HG03108 (cell line): ENCODE measurements at regions not wholly inside any gene's neighbourhood (a gene's known extent, or its start where the extent isn't known, plus 50 kb on each side); places are given as distances from the start of the nearest gene placed in this dataset.
"Not testable (repeated sequence)": the region's sequence is repeated elsewhere in the genome, so short reads cannot be mapped to it uniquely, and the experiment has no call there.

Source experiments
- ATAC-seq: cut with Tn5 transposase; IDR thresholded peaks from one replicate; pipeline ENCODE4 v1.9.1; 2021; ENCODE audit warnings: moderate library complexity; ENCODE audit not compliant: unreplicated experiment

DNA sequence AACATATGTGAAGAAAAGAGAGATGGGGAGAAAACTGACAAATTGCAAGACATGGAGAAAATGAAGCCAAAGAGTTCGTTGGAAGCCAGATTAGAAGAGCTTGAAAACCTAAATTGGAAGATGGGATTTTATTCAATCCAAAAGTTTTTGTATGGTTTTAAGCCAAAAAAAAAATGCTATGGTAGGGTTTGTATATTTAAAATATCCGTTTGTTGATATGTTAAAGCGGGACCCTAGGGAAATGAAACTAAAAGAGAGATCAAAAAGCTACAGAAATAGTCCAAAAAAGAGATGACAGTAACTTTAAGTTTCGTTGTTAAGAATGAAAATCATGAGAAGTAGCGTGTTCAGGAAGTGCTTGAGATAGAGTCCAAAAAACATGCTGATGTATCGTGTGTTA lies 617.7 kb upstream of the ADGRL2 start:
- ATAC-seq = no peak

DNA sequence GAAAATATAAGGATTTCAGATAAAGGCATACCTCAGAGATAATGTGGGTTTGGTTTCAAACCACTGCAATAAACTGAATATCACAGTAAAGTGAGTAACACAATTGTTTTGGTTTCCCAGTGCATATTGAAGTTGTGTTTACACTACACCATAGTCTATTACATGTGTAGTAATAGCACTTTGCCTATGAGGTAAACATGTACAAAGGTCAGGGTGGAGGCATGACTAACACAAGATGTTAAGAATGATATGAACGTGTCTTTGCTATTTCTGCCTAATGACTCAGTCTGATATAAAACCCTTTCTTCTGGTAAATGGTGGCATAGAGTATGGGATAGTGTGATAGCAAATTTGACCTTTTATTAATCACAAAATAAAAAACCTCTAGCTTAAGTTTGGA lies 621.5 kb upstream of the ADGRL2 start:
- ATAC-seq = no peak

DNA sequence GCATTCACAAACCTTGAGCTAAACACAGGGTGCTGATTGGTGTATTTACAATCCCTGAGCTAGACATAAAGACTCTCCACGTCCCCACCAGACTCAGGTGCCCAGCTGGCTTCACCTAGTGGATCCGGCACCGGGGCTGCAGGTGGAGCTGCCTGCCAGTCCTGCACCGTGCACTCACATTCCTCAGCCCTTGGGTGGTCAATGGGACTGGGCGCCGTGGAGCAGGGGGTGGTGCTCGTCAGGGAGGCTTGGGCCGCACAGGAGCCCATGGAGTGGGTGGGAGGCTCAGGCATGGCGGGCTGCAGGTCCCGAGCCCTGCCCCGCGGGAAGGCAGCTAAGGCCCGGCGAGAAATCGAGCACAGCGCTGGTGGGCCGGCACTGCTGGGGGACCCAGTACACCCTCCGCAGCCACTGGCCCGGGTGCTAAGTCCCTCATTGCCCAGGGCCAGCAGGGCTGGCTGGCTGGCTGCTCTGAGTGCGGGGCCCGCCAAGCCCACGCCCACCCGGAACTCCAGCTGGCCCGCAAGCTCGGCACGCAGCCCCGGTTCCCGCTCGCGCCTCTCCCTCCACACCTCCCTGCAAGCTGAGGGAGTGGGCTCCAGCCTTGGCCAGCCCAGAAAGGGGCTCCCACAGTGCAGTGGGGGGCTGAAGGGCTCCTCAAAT lies 622.2 kb upstream of the ADGRL2 start:
- not testable (repeated sequence) for ATAC-seq

DNA sequence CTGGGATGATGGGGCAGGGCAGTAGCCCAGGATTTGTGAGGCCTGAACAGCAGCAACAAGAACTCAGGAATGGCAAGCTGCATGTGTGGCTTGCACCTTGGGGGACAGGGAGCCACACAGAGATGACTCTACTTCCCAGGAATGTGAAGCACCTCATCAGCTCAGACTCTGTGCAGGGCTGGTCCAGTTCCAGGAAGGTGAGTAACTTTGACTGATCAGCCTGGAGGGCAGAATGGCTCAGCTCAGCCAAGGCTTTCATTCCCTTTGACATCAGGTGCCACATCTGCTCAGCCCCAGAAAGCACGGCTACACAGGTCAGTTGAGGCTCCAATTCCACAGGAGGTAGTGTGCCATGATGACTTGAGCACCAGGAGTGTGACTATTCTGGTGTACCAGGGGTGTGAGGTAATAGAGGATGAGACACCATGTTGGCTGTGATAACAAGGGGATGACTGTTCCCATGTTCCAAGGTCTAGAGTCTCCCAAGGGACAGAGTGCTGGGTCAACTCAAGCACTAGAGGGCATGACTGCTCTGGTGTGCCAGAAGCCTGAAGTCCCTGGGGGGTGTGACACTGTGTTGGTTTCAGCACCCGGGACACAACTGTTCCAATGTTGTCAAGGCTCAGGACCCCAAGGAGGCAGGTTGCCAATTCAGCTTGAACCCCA lies 625.8 kb upstream of the ADGRL2 start:
- ATAC-seq = no peak

- ATAC-seq = no peak
Observed at GRCh38 chr1:81174052-81174451, 626.7 kb upstream of the ADGRL2 start.

- ATAC-seq = no peak
Observed at GRCh38 chr1:81172483-81172882, 628.3 kb upstream of the ADGRL2 start.

- no peak for ATAC-seq
Observed at GRCh38 chr1:81170721-81171120, 630.0 kb upstream of the ADGRL2 start.

DNA sequence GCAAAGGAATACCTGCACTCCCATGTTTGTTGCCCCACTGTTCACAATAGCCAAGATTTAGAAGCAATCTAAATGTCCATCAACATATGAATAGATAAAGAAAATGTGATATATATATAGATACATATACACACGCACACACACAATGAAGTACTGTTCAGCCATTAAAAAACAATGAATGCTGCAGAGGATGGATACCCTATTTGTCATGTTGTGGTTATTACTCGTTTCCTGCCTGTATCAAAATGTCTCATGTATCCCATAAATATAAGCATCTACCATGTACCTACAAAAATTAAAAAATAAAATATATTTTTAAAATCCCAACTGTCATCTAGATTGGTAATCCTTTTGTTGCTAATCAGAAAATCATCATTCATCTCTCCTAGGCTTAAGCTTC lies 634.8 kb upstream of the ADGRL2 start:
- no peak for ATAC-seq

- no peak for ATAC-seq
Observed at GRCh38 chr1:81160696-81161095, 640.0 kb upstream of the ADGRL2 start.

GRCh38 chr1:81158592-81158991 lies 642.1 kb upstream of the ADGRL2 start:
- no peak for ATAC-seq

DNA sequence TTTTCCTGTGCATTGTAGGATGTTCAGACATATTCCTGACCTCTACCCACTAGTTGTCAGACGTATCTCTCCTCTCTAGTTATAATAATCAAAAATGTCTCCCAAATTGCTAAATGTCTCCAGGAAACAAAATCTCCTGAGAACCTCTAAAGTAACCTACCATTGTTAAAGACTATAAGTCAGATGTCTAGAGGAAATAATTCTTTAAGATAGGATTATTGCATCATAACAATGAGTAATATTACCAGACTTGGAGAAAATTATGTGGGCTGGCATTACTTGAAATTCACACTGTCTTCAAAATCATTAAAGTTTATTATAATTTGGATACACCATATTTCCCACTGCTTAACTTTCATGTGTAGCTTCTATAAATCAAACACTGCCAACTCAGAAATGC lies 643.0 kb upstream of the ADGRL2 start:
- ATAC-seq = no peak

GRCh38 chr1:81156887-81157286 lies 643.8 kb upstream of the ADGRL2 start:
- ATAC-seq = no peak

- ATAC-seq = no peak
Observed at GRCh38 chr1:81155131-81155530, 645.6 kb upstream of the ADGRL2 start.

- ATAC-seq = no peak
Observed at GRCh38 chr1:81151206-81151605, 649.5 kb upstream of the ADGRL2 start.

- ATAC-seq = no peak
Observed at GRCh38 chr1:81149649-81150325, 650.9 kb upstream of the ADGRL2 start.

GRCh38 chr1:81144240-81144825 lies 656.4 kb upstream of the ADGRL2 start:
- no peak for ATAC-seq

GRCh38 chr1:81142099-81142826 lies 658.5 kb upstream of the ADGRL2 start:
- ATAC-seq = no peak

- no peak for ATAC-seq
Observed at GRCh38 chr1:81135524-81135923, 665.2 kb upstream of the ADGRL2 start.

DNA sequence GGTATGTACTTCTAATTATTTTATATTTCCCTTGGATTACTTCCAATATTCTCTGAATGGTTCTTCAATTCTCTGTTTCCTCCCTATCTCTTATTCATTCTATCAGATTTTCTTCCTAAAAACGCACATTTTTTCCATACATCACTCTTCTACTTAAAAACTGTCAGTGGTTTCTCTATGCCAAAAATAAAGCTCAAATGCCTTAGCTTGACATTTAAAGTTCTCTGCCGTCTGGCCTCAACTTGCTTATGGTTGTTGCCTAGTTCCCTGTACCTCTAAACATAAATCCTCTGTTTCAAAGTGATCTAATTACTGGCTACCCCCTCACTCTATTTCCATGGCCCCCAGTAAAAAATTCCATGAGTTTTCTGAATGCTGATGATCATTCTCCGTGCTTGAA lies 671.0 kb upstream of the ADGRL2 start:
- no peak for ATAC-seq

DNA sequence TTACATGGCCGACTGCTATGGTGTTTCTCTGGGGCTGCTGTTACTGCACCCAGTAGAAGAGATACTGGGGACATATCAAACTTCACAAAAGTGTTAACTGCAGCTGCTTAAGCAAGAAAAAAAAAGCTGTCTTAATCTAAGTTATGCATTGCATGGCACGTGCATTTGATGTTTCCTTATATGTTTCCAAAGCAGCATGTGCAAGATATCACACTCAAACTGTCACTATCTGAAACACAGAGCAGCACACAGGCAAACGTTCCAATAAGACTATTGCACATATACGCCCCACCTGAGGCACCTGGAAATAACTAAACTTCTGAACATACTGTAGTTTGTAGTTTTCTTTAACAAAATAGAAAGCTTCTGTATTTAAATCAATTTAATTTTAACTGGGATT lies 671.4 kb upstream of the ADGRL2 start:
- ATAC-seq = no peak

- no peak for ATAC-seq
Observed at GRCh38 chr1:81128079-81128478, 672.7 kb upstream of the ADGRL2 start.
